GM18499 (cell line): ENCODE measurements at regions not wholly inside any gene's neighbourhood (a gene's known extent, or its start where the extent isn't known, plus 50 kb on each side); places are given as distances from the start of the nearest gene placed in this dataset.

Source experiments
- ATAC-seq: cut with Tn5 transposase; IDR thresholded peaks from one replicate; pipeline ENCODE4 v1.9.1; 2021; ENCODE audit warnings: moderate number of reproducible peaks; ENCODE audit not compliant: insufficient read depth, unreplicated experiment

DNA sequence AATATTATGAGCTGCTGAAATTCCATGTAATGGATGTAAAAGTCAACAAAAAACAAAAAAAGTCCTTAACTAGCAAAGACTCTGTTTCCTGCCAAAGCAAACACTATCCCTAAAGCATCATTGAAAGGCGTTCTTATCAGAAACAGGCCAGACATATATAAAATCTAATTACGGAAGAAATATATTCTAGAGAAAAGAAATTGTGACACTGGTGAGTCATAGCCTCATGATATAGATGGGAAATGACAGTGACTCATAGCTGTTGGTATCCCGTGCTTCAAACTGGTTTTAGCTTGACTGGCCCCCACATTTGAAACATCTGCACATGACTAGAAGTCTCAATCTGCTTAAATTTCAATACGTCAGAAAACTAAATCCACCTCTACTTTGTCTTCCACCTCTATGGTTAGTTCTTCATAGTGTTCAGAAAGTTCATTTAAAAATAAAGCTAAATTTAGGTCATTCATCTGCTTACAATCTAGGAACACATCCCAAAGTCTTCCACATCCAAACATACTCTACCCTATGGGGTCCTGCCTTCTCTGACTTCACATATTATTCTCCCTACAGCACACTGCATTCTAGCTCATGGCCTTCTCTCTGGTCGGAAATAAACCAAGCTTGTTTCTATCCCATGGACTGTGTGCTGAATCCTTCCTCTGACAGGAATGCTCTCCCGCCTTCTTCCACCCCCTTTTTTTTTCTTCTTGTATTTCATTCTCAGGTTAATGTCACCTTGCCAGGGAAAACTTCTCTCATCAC lies 456.3 kb upstream of the ARRDC4 start:
- ATAC-seq, result no peak

DNA sequence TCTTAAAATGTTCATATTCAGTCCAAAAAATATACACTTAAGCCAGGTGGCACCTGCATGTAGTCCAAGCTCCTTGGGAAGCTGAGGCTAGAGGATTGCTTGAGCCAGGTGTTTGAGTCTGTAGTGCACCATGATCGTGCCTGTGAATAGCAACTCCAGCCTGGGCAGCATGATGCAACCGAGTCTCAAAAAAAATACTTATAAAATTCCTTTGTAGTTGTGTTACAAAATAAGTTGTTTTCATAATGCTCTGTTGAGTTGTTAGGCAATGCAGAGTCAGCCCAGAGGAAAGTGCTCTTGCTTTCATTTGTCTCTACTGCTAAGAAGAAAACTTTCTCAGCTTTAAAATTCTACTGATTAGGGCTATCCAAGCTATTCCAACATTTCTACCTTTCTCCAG lies 442.8 kb upstream of the ARRDC4 start:
- ATAC-seq, result no peak

DNA sequence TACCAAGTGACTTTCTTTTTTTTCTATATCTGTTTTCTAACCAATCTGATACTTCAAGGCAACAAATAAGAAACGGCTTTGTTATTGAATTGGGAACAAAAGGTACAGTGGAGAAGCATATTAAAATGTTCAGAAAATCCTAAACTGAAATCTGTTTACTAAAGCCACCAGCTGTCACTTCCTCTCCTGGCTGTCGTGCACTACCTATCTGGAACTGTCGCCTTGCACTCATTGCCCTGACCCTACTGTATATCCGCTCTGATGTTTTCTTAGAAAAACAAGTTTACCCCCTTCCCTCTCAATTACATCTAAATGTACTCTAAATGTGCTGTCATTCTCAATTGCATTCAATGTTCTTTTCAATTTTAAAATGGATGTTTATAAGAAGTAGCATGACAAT lies 439.8 kb upstream of the ARRDC4 start:
- ATAC-seq, result no peak

DNA sequence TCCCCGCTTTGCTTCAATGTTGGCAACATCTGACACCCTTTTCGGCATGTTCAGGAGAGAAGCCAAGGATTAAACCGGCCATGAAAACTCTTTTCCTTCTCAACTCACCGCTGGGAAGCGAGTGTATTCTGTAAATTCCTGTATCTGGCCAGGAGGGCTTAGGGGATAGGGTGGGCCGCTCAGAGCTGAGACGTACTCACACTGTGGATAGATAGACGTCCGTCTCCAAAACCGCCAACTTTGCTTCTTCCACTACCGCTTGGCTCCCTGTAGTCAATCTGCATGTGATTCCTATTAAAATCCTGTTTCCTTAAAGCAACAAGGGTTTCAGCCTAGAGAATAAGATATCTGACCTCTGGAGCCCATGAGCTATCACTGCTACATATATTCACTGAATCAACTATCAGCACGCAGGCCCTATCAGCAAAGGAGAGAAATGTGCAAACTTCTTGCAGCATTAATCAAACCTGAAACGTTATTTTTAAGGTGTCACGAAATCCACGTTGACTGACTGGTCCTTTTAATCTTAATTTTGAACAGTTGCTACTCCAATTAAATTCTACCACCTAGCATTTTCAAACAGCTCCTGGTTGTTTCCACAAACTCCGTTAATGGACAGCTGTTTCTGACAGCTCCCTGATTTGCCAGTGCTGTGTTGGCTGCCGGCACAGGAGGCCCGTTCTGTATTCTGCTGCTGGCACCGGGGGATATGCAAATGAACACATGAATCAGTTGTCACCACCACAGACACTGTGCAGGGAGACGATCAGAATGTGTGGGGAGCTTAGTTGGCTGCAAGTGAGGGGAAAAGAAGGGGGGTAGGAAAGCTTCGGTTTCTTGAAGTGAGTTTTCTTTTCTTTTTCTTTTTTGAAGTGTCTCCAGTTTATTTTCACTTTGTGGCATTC lies 438.9 kb upstream of the ARRDC4 start:
- no peak for ATAC-seq

DNA sequence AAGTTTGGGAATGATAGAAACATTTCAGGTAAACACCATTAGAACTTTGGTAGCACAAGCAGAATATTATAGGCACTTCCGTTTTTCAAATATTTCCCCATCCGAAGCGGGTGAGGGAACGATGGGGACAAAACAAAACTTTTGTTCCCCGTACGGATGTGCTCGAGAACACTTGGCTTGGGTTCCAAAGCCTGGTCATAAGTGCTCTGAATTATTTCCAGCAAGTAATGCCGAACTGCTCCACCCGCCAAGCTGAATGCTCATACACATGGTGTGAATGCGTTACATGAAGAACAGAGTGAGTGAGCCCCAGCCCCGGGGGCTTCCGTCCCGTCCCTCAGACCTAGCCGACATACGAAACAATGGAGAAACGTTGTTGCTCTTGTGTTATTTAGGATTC lies 438.2 kb upstream of the ARRDC4 start:
- ATAC-seq, result no peak

DNA sequence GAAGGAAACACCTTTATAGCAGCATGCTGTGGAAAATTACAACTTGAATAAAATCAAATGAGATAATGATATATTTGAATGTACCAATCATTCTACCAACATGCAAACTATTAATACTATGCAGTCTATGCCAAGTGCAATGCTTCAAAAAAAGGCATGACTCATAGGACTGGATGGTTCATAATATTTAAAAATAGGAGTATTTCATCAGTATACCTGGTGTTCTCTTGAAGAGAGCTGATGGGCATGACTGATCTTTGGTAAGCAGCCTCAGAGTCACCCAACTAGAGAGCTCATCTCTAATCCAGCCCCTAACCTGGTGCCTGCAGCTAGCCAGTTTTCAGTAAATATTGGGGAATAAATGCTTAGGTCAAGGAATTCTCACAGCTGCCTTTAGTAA lies 434.7 kb upstream of the ARRDC4 start:
- no peak for ATAC-seq

DNA sequence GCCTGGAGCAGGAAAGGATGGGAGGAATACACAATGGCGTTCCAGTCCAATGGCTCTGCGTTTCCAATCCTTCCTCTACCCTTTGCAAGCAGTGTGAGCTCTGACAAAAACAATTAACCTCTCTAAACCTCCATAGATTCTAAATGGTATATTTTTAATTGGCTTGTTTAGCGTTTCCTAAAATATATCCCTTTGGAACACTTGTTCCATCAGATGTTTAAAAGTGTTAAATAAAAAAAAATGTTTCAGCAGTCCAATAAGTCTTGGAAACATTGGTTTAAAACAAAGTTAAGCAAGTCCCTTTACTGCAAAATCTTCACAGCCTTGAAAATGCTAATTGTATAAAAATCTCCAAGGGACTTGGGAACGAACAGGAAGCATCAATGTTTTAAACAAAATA lies 432.3 kb upstream of the ARRDC4 start:
- no peak for ATAC-seq

DNA sequence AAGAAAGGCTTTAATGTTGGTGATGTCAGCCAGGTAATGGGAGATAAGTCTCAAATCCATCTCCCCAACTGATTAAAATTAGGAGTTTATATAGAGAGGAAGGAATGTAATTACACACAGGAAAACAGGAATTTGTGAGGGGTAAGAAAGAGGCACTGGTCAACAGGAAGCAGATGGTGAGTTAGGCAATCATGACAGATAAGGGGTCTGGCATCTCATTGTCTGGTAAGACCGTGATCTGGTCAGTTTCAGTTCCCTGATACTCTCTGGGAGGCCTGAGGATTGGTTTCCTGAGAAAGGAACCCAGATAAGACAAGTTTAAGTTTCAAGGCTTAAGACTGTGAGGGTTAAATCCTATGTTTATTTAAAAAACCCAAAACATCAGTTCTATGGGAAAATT lies 414.7 kb upstream of the ARRDC4 start:
- no peak for ATAC-seq

DNA sequence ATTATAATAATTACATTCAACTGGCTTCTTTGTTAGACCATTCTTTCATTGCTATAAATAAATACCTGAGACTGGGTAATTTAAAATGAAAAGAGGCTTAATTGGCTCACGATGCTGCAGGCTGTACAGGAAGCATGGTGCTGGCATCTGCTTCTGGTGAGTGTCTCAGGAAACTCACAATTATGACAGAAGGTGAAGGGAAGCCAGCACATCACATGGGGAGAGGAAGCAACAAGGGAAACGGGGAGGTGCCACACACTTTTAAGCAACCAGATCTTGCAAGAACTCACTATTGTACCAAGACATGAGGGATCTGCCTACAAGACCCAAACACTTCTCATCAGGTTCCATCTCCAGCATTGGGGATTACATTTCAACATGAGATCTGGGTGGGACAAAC lies 413.1 kb upstream of the ARRDC4 start:
- ATAC-seq, result no peak

DNA sequence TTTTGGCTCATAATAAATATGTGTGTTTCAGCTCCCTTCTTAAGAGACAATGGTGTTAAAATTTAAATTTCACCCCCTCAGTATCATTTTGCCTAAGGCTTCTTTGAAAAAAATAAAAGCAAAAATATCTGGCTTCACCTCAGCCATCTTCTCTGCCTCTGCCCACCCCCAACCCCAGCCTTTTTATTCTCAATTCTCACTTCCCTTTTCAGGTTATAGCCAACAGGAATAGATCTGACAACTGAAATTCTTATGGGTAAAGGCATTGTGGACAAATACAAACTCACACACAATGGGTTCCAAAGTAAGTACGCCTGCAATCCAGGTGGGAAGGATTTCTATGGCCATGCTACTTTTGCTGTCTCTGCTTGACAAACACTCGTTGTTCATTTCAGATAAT lies 399.0 kb upstream of the ARRDC4 start:
- ATAC-seq, result no peak

DNA sequence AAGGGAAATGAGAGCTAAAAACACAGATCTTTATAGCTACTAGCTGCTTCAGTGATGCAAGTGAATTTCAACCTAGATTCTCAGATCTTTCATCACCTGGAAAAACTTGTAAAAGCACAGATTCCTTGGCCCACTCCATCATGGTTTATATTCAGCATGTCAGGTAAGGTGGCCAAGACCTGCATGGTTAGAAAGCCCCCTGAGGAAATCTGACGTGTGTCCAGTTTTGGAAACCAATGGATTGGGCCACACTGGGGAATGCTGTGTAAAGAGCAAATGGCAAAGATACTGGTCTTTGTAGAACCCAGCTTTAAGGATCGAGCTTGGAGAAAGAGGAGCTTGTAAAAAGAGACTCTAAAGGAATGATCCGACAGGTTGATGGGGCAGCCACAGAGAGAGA lies 397.0 kb upstream of the ARRDC4 start:
- no peak for ATAC-seq

DNA sequence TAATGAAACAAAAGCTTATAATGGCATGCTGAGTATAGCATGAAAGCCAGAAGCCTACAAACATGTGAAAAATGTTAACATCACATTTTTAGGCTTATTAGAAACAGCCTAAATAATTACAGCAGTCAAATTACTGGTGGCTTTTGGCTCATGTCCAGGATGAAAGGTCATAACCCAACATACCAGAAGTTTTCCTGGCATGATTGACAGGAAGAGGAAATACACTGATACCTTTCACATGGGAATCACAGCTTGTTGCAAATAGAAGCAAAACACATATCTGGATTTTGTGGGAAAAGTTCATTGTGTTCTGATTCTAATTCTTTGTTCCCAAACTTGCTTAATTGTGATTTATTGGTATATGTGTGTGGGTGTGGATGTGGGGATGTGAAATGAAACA lies 393.5 kb upstream of the ARRDC4 start:
- ATAC-seq, result no peak

DNA sequence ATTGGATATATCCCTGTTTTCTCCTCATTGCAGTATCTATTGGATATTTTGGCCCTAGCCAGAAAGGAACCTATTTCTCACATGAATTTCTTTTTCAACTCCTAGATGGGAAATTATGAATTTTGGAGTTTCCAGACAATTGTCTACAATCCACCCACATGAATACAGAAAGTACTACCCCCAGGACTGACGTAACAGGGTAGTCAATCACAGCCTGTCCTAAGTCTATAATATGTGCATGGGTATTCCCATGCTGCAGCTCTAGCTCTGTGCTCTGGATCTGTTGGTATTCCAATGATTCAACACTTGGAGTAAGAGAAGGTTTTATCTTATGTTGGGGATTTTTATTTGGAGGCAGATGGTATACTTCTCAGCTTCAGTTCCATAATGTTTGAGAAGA lies 393.1 kb upstream of the ARRDC4 start:
- ATAC-seq, result no peak

DNA sequence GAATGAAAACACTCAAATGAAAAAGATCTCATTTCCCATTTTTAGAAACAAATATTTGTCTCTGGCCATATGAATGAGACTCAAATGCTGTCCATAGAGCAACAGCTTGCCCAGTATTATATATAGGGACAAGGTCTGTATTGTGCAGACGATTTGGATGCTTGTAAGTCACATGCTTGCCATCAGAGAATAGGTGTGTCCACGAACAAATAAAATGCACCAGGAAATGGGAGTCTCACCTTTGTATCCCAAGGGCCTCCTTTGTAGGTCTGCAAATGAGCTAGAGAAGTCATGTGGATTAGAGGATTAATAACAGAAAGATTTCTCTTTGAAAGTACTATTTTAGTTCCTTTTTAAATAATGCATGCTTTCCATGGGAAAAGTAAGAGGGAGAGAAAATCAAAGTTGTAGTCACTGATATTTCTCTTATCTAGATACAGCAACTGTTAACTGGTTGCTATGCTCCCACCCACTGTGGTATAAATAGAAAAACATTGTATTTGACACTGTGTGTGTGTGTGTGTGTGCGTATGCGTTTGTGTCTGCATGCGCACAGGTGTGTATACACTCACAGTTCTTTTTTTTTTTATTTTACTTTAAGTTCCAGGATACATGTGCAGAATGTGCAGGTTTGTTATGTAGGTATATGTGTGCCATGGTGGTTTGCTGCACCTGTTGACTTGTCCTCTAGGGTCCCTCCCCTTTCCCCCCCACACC lies 383.4 kb upstream of the ARRDC4 start:
- no peak for ATAC-seq

DNA sequence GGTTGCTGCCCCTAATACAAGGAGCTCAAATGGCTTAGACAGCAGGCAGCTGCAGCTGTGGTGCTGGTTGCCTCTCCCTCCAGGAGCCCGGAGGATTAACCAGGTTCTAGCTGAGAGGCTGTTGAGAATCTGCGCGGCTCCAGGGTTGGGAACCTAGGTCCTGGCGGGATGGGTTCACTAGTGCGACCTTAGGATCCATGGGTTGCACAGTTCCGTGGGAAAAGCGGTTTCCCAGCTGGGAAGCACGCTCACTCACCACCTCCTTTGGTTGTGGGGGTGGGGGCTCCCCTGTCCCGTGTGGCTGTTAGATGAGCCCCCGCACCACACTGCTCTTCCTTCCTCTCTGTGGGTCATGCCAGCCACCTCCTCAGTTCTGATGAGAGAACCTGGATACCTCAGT lies 375.1 kb upstream of the ARRDC4 start:
- ATAC-seq, result no peak

DNA sequence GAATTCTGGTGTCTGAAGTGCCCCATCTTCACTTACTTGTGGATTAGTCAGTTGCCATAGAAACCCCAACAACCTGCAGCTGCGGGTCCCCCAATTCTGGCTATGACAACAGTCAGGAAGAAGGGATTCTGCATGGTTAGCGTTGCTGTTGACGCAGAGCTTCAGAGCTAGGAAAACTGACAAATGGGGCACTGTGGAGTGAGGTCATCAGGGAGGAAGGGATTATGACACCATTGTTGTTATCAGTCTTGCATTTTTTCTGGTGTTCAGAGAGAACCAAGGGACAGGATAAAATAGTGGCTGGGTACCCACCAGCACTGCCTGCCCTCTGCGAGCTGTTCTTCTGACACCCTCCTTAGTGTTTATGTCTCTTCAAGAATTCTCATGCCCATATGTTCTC lies 367.7 kb upstream of the ARRDC4 start:
- no peak for ATAC-seq

DNA sequence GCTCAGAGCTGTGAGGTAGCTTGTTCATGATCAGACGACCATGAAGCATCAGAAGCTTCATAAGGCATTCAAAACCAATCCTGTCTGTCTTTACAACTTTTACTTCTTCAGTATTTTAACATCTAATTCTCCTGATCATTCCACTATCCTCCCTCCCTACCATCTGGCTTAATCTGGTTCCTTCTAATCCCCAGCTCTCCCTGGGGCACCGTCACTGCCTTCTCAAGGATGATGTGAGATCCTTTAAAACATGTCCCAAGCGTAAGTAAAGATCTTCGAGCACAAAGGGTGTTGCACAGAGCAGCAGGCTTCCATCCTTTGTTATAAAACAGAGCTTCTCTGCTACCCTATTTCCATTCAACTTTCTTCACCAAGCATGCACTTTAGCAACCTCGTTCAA lies 362.7 kb upstream of the ARRDC4 start:
- ATAC-seq, result no peak

DNA sequence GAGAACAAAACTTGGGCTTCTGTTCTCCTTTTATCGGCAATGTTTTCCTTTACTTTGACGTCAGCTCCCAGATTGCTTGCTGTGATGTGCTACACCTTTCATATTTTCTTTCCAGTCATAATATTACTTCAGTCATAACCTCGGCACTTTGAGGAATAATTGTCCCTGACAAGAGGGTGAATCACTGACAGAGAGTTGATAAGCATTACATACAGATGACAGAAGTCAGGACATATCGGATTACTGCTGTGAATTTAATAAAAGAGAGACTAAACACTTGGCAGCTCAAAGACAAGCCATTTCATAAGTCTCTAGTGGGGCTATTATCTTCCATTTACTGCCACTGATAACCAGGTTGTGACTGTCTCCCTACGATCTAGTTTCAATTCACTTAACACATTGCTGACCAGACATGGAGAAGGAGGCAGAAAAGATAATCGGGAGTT lies 362.1 kb upstream of the ARRDC4 start:
- no peak for ATAC-seq

DNA sequence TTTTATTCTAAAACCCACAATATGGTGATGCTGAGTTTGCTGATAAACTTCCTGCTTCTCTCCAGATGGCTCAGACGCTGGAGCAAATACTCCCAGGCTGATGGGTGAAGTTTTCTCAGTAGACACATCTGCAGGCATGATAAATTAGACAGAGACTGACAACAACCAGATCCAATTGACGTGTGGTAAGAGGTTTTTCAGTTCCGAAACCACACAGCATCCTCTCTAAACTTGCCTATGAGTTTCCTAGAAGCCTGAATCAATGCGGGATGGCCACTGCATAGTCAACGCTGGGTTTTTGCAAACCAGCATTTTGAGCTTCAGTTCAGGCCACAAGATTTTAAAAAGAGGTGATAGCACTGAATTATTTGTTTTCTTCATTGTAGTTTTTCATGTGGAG lies 360.3 kb upstream of the ARRDC4 start:
- no peak for ATAC-seq

DNA sequence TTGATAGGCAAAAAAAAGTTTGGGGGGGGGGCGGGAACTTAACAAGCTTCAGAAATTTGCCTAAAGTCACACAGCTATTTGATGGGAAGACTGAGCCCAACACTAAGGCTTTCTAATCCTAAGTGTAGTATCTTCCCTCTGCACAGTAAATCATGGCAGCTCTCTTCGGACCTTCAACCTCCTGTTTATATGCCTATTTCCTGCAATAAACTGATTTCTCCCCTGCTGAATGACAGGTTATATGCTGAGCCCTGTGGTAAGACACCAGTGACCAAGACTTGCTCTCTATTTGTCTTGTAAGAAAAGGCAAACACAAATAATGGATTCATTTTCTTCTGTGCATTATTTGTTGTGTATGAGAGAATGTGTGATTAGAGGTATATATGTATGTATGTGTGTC lies 355.8 kb upstream of the ARRDC4 start:
- ATAC-seq, result no peak

DNA sequence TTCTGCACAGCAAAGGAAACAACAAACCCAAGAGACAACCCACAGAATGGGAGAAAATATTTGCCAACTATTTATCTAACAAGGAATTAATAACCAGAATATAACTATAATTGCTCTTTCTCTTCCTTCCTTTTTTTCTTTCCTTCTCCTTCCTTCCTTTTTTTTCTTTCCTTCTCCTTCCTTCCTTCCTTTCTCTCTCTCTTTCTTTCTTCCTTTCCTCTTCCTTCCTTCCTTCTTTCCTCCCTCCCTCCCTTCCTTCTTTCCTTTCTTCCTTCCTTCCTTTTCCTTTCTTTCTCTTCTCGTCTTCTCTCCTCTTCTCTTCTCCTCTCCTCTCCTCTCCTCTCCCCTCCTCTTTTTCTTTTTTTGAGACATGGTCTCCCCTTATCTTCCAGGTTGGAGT lies 345.4 kb upstream of the ARRDC4 start:
- ATAC-seq, result no peak
